H9 (cell line): ENCODE measurements at regions not wholly inside any gene's neighbourhood (a gene's known extent, or its start where the extent isn't known, plus 50 kb on each side); places are given as distances from the start of the nearest gene placed in this dataset.

Experiments
- DNase-seq: peaks from one replicate; pipeline ENCODE4 v3.0.0-alpha.2; 2017
- H2AFZ ChIP-seq: one replicate; pipeline ENCODE4 v1.6.1; 2013; ENCODE audit warnings: mild to moderate bottlenecking, low read length, control low read depth, moderate library complexity
- H2AK5ac ChIP-seq: 2 replicates; pipeline ENCODE4 v1.6.1; 2013; ENCODE audit warnings: low read length, control low read depth, mixed read lengths; ENCODE audit not compliant: insufficient read length
- H2BK120ac ChIP-seq: one replicate; pipeline ENCODE4 v1.6.1; 2013; ENCODE audit warnings: low read depth, mild to moderate bottlenecking, low read length, control low read depth, inconsistent platforms; ENCODE audit not compliant: poor library complexity, severe bottlenecking
- H2BK12ac ChIP-seq: 2 replicates; pipeline ENCODE4 v1.6.1; 2013; ENCODE audit warnings: low read length, control low read depth, mixed read lengths, low read depth; ENCODE audit not compliant: insufficient read length
- H2BK15ac ChIP-seq: 2 replicates; pipeline ENCODE4 v1.6.1; 2013; ENCODE audit warnings: low read depth, low read length, control low read depth
- H2BK20ac ChIP-seq: one replicate; pipeline ENCODE4 v1.6.1; 2013; ENCODE audit warnings: low read depth, mild to moderate bottlenecking, low read length, control low read depth, inconsistent platforms; ENCODE audit not compliant: poor library complexity, severe bottlenecking
- H2BK5ac ChIP-seq: 2 replicates; pipeline ENCODE4 v1.6.1; 2013; ENCODE audit warnings: low read length, control low read depth, mixed read lengths; ENCODE audit not compliant: insufficient read length
- H3K14ac ChIP-seq: 2 replicates; pipeline ENCODE4 v1.6.1; 2013; ENCODE audit warnings: low read length, control low read depth; ENCODE audit not compliant: insufficient read depth
- H3K18ac ChIP-seq: 2 replicates; pipeline ENCODE4 v1.6.1; 2013; ENCODE audit warnings: low read depth, mild to moderate bottlenecking, mixed read lengths, low read length, control low read depth; ENCODE audit not compliant: insufficient read length
- H3K23ac ChIP-seq: 2 replicates; pipeline ENCODE4 v1.6.1; 2013; ENCODE audit warnings: low read length, control low read depth, mixed read lengths, low read depth; ENCODE audit not compliant: insufficient read length
- H3K23me2 ChIP-seq: 2 replicates; pipeline ENCODE4 v1.6.1; 2013; ENCODE audit warnings: low read depth, mild to moderate bottlenecking, mixed read lengths, low read length, control low read depth; ENCODE audit not compliant: insufficient read length, poor library complexity, severe bottlenecking
- H3K27ac ChIP-seq: 2 replicates; pipeline ENCODE4 v1.5.1; 2013; ENCODE audit warnings: low read length, control low read depth, mixed read lengths, low read depth; ENCODE audit not compliant: insufficient read length
- H3K27me3 ChIP-seq: 2 replicates; pipeline ENCODE4 v1.6.1; 2013; ENCODE audit warnings: low read length, control low read depth, inconsistent platforms; ENCODE audit not compliant: insufficient read depth
- H3K4ac ChIP-seq: 2 replicates; pipeline ENCODE4 v1.6.1; 2013; ENCODE audit warnings: low read depth, mild to moderate bottlenecking, control low read depth, inconsistent platforms, low read length, moderate library complexity
- H3K4me1 ChIP-seq: 2 replicates; pipeline ENCODE4 v1.6.1; 2013; ENCODE audit warnings: low read length, control low read depth, inconsistent platforms; ENCODE audit not compliant: insufficient read depth
- H3K4me2 ChIP-seq: 2 replicates; pipeline ENCODE4 v1.6.1; 2013; ENCODE audit warnings: low read length, control low read depth, mixed read lengths; ENCODE audit not compliant: insufficient read length, insufficient read depth
- H3K56ac ChIP-seq: 2 replicates; pipeline ENCODE4 v1.6.1; 2013; ENCODE audit warnings: low read depth, mild to moderate bottlenecking, mixed read lengths, low read length, control low read depth; ENCODE audit not compliant: insufficient read length
- H3K79me1 ChIP-seq: 2 replicates; pipeline ENCODE4 v1.6.1; 2013; ENCODE audit warnings: low read depth, mild to moderate bottlenecking, moderate library complexity, low read length, control low read depth, inconsistent platforms; ENCODE audit not compliant: insufficient read depth, poor library complexity, severe bottlenecking
- H3K79me2 ChIP-seq: 2 replicates; pipeline ENCODE4 v1.6.1; 2013; ENCODE audit warnings: low read length, control low read depth, inconsistent platforms; ENCODE audit not compliant: insufficient read depth
- H3K9ac ChIP-seq: 2 replicates; pipeline ENCODE4 v1.6.1; 2013; ENCODE audit warnings: low read length, control low read depth, mixed read lengths; ENCODE audit not compliant: insufficient read length; ENCODE audit errors: extremely low read depth
- H3K9me3 ChIP-seq: one replicate; pipeline ENCODE4 v1.6.1; 2013; ENCODE audit warnings: low read depth, low read length, inconsistent platforms; ENCODE audit not compliant: control insufficient read depth
- H3T11ph ChIP-seq: one replicate; pipeline ENCODE4 v1.6.1; 2013; ENCODE audit warnings: mild to moderate bottlenecking, low read length, control low read depth, inconsistent platforms
- H4K20me1 ChIP-seq: one replicate; pipeline ENCODE4 v1.6.1; 2013; ENCODE audit not compliant: control insufficient read depth, insufficient read length, insufficient read depth
- H4K5ac ChIP-seq: 2 replicates; pipeline ENCODE4 v1.6.1; 2013; ENCODE audit warnings: low read depth, mild to moderate bottlenecking, mixed read lengths, low read length, control low read depth; ENCODE audit not compliant: insufficient read length
- H4K8ac ChIP-seq: replicated peaks from 2 replicates; pipeline ENCODE4 v1.6.1; 2013; ENCODE audit warnings: low read length, control low read depth, mixed read lengths, low read depth; ENCODE audit not compliant: insufficient read length
- H4K91ac ChIP-seq: 2 replicates; pipeline ENCODE4 v1.6.1; 2013; ENCODE audit warnings: low read depth, mild to moderate bottlenecking, moderate library complexity, mixed read lengths, low read length, control low read depth; ENCODE audit not compliant: insufficient read length
- H3K27ac Mint-ChIP-seq, 3 experiments: 2 replicates in 2 of 3; 3 replicates in 1 of 3; pipeline ENCODE4 v1.8.0; 2020 to 2021; ENCODE audit warnings: mixed read lengths in 3 of 3, mild to moderate bottlenecking in 1 of 3, moderate library complexity in 1 of 3
- H3K27me3 Mint-ChIP-seq: 2 replicates; pipeline ENCODE4 v1.8.0; 2021; ENCODE audit warnings: low read depth, mild to moderate bottlenecking, moderate library complexity, mixed read lengths
- H3K36me3 Mint-ChIP-seq, 3 experiments: 2 replicates in 2 of 3; 3 replicates in 1 of 3; pipeline ENCODE4 v1.8.0; 2020 to 2021; ENCODE audit warnings: low read depth in 3 of 3, mixed read lengths in 3 of 3; ENCODE audit not compliant: insufficient read depth in 1 of 3
- H3K4me1 Mint-ChIP-seq, 2 experiments: 2 replicates each; pipeline ENCODE4 v1.8.0; 2020; ENCODE audit warnings: mixed read lengths in 2 of 2
- H3K4me3 Mint-ChIP-seq, 2 experiments: 2 replicates in 1 of 2; 3 replicates in 1 of 2; pipeline ENCODE4 v1.8.0; 2020 to 2021; ENCODE audit warnings: mild to moderate bottlenecking in 2 of 2, mixed read lengths in 2 of 2, moderate library complexity in 1 of 2
- H3K9me3 Mint-ChIP-seq, 2 experiments: 2 replicates in 1 of 2; 3 replicates in 1 of 2; pipeline ENCODE4 v1.8.0; 2020; ENCODE audit warnings: mild to moderate bottlenecking in 2 of 2, mixed read lengths in 2 of 2, moderate library complexity in 1 of 2
- TF ChIP-seq, protein P1 (sequence below): fragments of 200-600 bp; sonication (generic); conservative IDR thresholded peaks from 3 replicates; pipeline ENCODE4 v1.8.0; 2021; ENCODE audit warnings: antibody characterized with exemption, mild to moderate bottlenecking

DNA sequence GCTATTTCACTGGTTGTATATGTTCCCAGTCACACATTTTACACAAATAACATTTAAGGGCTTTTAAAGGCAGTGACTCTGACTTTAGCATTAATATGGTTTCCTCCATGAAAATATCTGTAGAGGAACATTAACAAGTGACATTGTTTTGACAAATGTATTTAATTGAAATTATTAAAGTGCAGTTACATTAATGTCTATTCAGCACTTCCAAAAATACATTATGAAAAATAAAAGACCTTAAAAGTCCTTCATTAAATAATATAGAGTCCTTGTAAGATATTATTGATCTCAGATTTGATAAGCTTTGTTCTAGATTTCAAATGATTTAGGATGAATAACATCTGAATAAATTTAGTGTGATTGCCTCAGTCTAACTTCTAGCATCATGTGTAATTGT, 951.9 kb upstream of the CHORDC1 start:
- Histone ChIP-seq H3K4me2 (no peak overlapping the region), H3K9me3 (no peaks in the 10 kb centered on the region), H4K5ac (no peak overlapping the region), H3K79me2 (no peaks in the 10 kb centered on the region), H3K56ac (no peak overlapping the region), H2BK20ac (no peak overlapping the region), H3K23ac (no peak overlapping the region), H3K4me1 (no peaks in the 10 kb centered on the region), H3K27ac (no peak overlapping the region), H4K8ac (no peak overlapping the region), H4K91ac (no peak overlapping the region), H2AFZ (no peak overlapping the region), H2BK5ac (no peak overlapping the region), H3K23me2 (no peaks in the 10 kb centered on the region), H2BK15ac (no peak overlapping the region), H3T11ph (no peak overlapping the region), H3K4ac (no peak overlapping the region), H3K18ac (no peak overlapping the region), H3K14ac (no peak overlapping the region), H2BK120ac (no peak overlapping the region), H2AK5ac (no peak overlapping the region), H4K20me1 (no peaks in the 10 kb centered on the region), H2BK12ac (no peak overlapping the region), H3K27me3 (no peaks in the 10 kb centered on the region), H3K9ac (no peak overlapping the region), H3K79me1 (no peaks in the 10 kb centered on the region)
- no peak overlapping the region for H3K4me3 Mint-ChIP-seq
- peaks cover 0 to 2% of the 10 kb centered on the region in 2 experiments; a peak in 1 of 4 replicates for H3K4me1 Mint-ChIP-seq
- TF ChIP-seq, protein P1, sequence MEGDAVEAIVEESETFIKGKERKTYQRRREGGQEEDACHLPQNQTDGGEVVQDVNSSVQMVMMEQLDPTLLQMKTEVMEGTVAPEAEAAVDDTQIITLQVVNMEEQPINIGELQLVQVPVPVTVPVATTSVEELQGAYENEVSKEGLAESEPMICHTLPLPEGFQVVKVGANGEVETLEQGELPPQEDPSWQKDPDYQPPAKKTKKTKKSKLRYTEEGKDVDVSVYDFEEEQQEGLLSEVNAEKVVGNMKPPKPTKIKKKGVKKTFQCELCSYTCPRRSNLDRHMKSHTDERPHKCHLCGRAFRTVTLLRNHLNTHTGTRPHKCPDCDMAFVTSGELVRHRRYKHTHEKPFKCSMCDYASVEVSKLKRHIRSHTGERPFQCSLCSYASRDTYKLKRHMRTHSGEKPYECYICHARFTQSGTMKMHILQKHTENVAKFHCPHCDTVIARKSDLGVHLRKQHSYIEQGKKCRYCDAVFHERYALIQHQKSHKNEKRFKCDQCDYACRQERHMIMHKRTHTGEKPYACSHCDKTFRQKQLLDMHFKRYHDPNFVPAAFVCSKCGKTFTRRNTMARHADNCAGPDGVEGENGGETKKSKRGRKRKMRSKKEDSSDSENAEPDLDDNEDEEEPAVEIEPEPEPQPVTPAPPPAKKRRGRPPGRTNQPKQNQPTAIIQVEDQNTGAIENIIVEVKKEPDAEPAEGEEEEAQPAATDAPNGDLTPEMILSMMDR, result no peak
- DNase-seq, result no peak
- H3K9me3 Mint-ChIP-seq, result no peaks in the 10 kb centered on the region; a peak in 1 of 5 replicates
- no peaks in the 10 kb centered on the region for H3K27me3 Mint-ChIP-seq
- no peak overlapping the region for H3K27ac Mint-ChIP-seq
- H3K36me3 Mint-ChIP-seq, result no peaks in the 10 kb centered on the region
